Central memory CD4-positive, alpha-beta T cell (primary cell): ENCODE measurements at regions not wholly inside any gene's neighbourhood (a gene's known extent, or its start where the extent isn't known, plus 50 kb on each side); places are given as distances from the start of the nearest gene placed in this dataset.

ENCODE experiments used
- DNase-seq: peaks from one replicate; pipeline ENCODE4 v3.0.0; 2022

GRCh38 chr3:159629329-159630084 lies 359.1 kb upstream of the IL12A start:
- no peak for DNase-seq

GRCh38 chr3:159631226-159631625 lies 357.4 kb upstream of the IL12A start:
- DNase-seq: no peak

GRCh38 chr3:159632128-159632527 lies 356.5 kb upstream of the IL12A start:
- DNase-seq: no peak

GRCh38 chr3:159632851-159633250 lies 355.8 kb upstream of the IL12A start:
- no peak for DNase-seq

GRCh38 chr3:159634483-159634882 lies 354.2 kb upstream of the IL12A start:
- no peak for DNase-seq

- no peak for DNase-seq
Measured at GRCh38 chr3:159635047-159635641, 353.5 kb upstream of the IL12A start.

- DNase-seq: no peak
Measured at GRCh38 chr3:159637883-159638542, 350.6 kb upstream of the IL12A start.

GRCh38 chr3:159640225-159640624 lies 348.4 kb upstream of the IL12A start:
- no peak for DNase-seq

- DNase-seq: no peak
Measured at GRCh38 chr3:159643406-159643805, 345.2 kb upstream of the IL12A start.

- no peak for DNase-seq
Measured at GRCh38 chr3:159645874-159646273, 342.8 kb upstream of the IL12A start.

- no peak for DNase-seq
Measured at GRCh38 chr3:159649951-159650350, 338.7 kb upstream of the IL12A start.

GRCh38 chr3:159650726-159651125 lies 337.9 kb upstream of the IL12A start:
- DNase-seq: no peak

GRCh38 chr3:159652452-159652851 lies 336.2 kb upstream of the IL12A start:
- no peak for DNase-seq

GRCh38 chr3:159654183-159655134 lies 334.2 kb upstream of the IL12A start:
- no peak for DNase-seq

GRCh38 chr3:159655202-159655601 lies 333.4 kb upstream of the IL12A start:
- DNase-seq: no peak

- no peak for DNase-seq
Measured at GRCh38 chr3:159657176-159657575, 331.5 kb upstream of the IL12A start.

- no peak for DNase-seq
Measured at GRCh38 chr3:159657629-159658028, 331.0 kb upstream of the IL12A start.

GRCh38 chr3:159660326-159660725 lies 328.3 kb upstream of the IL12A start:
- no peak for DNase-seq

- DNase-seq: no peak
Measured at GRCh38 chr3:159660901-159661300, 327.7 kb upstream of the IL12A start.

- no peak for DNase-seq
Measured at GRCh38 chr3:159662549-159662948, 326.1 kb upstream of the IL12A start.

GRCh38 chr3:159664006-159664405 lies 324.6 kb upstream of the IL12A start:
- no peak for DNase-seq

- no peak for DNase-seq
Measured at GRCh38 chr3:159664653-159665052, 324.0 kb upstream of the IL12A start.

- no peak for DNase-seq
Measured at GRCh38 chr3:159667261-159667660, 321.4 kb upstream of the IL12A start.
